BE2C (cell line): ENCODE measurements at regions not wholly inside any gene's neighbourhood (a gene's known extent, or its start where the extent isn't known, plus 50 kb on each side); places are given as distances from the start of the nearest gene placed in this dataset.
"Not testable (repeated sequence)": the region's sequence is repeated elsewhere in the genome, so short reads cannot be mapped to it uniquely, and the experiment has no call there.

Experiments
- DNase-seq: peaks from one replicate; pipeline ENCODE4 v3.0.0-alpha.2; 2020
- H3K27me3 ChIP-seq: fragments of 250-450 bp; sonication (Bioruptor Pico); 2 replicates; pipeline ENCODE4 v1.5.1; 2020; ENCODE audit warnings: mild to moderate bottlenecking
- H3K36me3 ChIP-seq: fragments of 250-450 bp; sonication (Bioruptor Pico); 2 replicates; pipeline ENCODE4 v1.5.1; 2020; ENCODE audit warnings: mild to moderate bottlenecking
- H3K4me1 ChIP-seq: fragments of 250-450 bp; sonication (Bioruptor Pico); 2 replicates; pipeline ENCODE4 v1.5.1; 2020
- H3K4me3 ChIP-seq: 2 replicates; pipeline ENCODE4 v1.5.1; 2011; ENCODE audit warnings: low read depth, low read length
- H3K9me3 ChIP-seq: fragments of 250-450 bp; sonication (Bioruptor Pico); 2 replicates; pipeline ENCODE4 v1.5.1; 2020
- CTCF ChIP-seq: IDR thresholded peaks from 2 replicates; pipeline ENCODE4 v1.5.1; 2012; ENCODE audit warnings: mild to moderate bottlenecking, low read depth, low read length

- DNase-seq = peak; percentile 3
- Histone ChIP-seq H3K9me3 (no peaks in the 10 kb centered on the region), H3K4me1 (no peaks in the 10 kb centered on the region), H3K4me3 (no peak overlapping the region), H3K36me3 (no peaks in the 10 kb centered on the region), H3K27me3 (no peaks in the 10 kb centered on the region)
- TF ChIP-seq CTCF = no peak
Observed at GRCh38 chr16:34050787-34051320, 591.4 kb downstream of the TP53TG3F start.

GRCh38 chr16:34054137-34054536 lies 594.7 kb downstream of the TP53TG3F start:
- Histone ChIP-seq H3K9me3 (no peaks in the 10 kb centered on the region), H3K36me3 (no peaks in the 10 kb centered on the region)

GRCh38 chr16:34054969-34055368 lies 595.6 kb downstream of the TP53TG3F start:
- no peaks in the 10 kb centered on the region for H3K4me1 ChIP-seq
- no peaks in the 10 kb centered on the region for H3K36me3 ChIP-seq
- no peak overlapping the region for H3K4me3 ChIP-seq
- no peak for DNase-seq
- H3K9me3 ChIP-seq = no peaks in the 10 kb centered on the region
- H3K27me3 ChIP-seq = no peaks in the 10 kb centered on the region
- no peak for TF ChIP-seq CTCF

More at GRCh38 chr16:34054137-34054536, 594.7 kb downstream of the TP53TG3F start:
- Histone ChIP-seq H3K4me3 (no peak overlapping the region), H3K27me3 (no peaks in the 10 kb centered on the region), H3K4me1 (no peaks in the 10 kb centered on the region)
- no peak for TF ChIP-seq CTCF
- no peak for DNase-seq

GRCh38 chr16:34062620-34063253 lies 603.3 kb downstream of the TP53TG3F start:
- H3K4me1 ChIP-seq, H3K9me3 ChIP-seq, H3K36me3 ChIP-seq, H3K27me3 ChIP-seq, H3K4me3 ChIP-seq, DNase-seq: not testable (repeated sequence)

- not testable (repeated sequence) for H3K9me3 ChIP-seq, H3K4me3 ChIP-seq
Observed at GRCh38 chr16:34063498-34064157, 604.2 kb downstream of the TP53TG3F start.

GRCh38 chr16:34064602-34065001 lies 605.2 kb downstream of the TP53TG3F start:
- H3K36me3 ChIP-seq, H3K9me3 ChIP-seq, DNase-seq, H3K27me3 ChIP-seq, H3K4me1 ChIP-seq, H3K4me3 ChIP-seq: not testable (repeated sequence)

More at GRCh38 chr16:34063498-34064157, 604.2 kb downstream of the TP53TG3F start:
- not testable (repeated sequence) for H3K4me1 ChIP-seq, DNase-seq, H3K27me3 ChIP-seq, H3K36me3 ChIP-seq

- not testable (repeated sequence) for H3K9me3 ChIP-seq, DNase-seq, H3K36me3 ChIP-seq, H3K4me3 ChIP-seq, H3K27me3 ChIP-seq, H3K4me1 ChIP-seq
Observed at GRCh38 chr16:34069731-34070130, 610.3 kb downstream of the TP53TG3F start.

- no peak for TF ChIP-seq CTCF
- H3K36me3 ChIP-seq = no peaks in the 10 kb centered on the region
- H3K4me3 ChIP-seq = no peak overlapping the region
- no peaks in the 10 kb centered on the region for H3K9me3 ChIP-seq
- no peaks in the 10 kb centered on the region for H3K27me3 ChIP-seq
- no peaks in the 10 kb centered on the region for H3K4me1 ChIP-seq
- no peak for DNase-seq
Observed at GRCh38 chr16:34078691-34079090, 619.3 kb downstream of the TP53TG3F start.

GRCh38 chr16:34085038-34085437 lies 625.6 kb downstream of the TP53TG3F start:
- not testable (repeated sequence) for DNase-seq, H3K27me3 ChIP-seq, H3K36me3 ChIP-seq, H3K4me3 ChIP-seq, H3K4me1 ChIP-seq, H3K9me3 ChIP-seq

- H3K9me3 ChIP-seq, H3K4me1 ChIP-seq, H3K4me3 ChIP-seq, DNase-seq, H3K36me3 ChIP-seq, H3K27me3 ChIP-seq: not testable (repeated sequence)
Observed at GRCh38 chr16:34095006-34095405, 635.6 kb downstream of the TP53TG3F start.

GRCh38 chr16:34096911-34097310 lies 637.5 kb downstream of the TP53TG3F start:
- H3K9me3 ChIP-seq, DNase-seq, H3K4me1 ChIP-seq, H3K36me3 ChIP-seq, H3K4me3 ChIP-seq, H3K27me3 ChIP-seq: not testable (repeated sequence)
